Right forelimb (tissue), 1 donor: ENCODE measurements at regions not wholly inside any gene's neighbourhood (a gene's known extent, or its start where the extent isn't known, plus 50 kb on each side); places are given as distances from the start of the nearest gene placed in this dataset.

Experiments
- DNase-seq: peaks from one replicate; pipeline ENCODE4 v3.0.0-alpha.2; 2018

DNA sequence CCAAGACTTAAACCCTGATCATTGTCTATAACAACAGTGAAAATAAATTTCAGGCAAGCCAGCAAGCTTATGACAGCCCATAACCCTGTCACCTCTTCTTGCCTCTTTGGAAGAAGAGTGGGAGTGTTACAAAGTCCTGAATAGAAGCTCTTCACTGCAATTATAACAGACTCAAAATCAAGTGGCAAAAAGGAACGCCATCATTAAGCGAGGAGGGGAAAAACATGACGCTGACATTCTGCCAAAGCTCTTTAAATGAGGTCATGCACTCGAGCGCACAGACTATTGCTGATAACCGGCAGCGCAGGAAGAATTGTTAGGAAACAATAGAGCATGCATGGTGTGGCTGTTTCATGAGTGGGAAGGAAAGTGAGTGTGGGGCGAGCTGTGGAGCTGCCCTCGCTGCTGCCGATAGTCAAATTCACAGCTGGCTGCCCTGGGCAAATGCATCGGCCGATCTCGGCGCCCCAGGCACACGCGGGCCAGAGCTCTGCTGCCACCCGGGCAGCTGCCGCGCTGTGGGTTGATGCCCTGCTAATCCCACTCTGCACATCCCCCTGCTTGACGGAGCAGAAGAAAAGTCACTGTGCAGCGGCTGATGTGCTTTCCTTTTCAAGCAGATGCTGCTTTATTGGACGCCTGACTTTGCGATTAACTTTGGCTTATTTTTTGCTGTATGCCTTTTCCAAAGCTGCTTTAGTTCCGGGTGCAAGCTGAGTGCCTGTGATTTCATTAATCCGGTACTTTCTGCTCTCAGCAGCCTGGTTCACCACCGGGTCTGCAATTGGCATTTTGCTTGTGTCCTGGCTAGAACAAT, 102.4 kb upstream of the ST6GALNAC5 start:
- DNase-seq = peak; percentile 42

DNA sequence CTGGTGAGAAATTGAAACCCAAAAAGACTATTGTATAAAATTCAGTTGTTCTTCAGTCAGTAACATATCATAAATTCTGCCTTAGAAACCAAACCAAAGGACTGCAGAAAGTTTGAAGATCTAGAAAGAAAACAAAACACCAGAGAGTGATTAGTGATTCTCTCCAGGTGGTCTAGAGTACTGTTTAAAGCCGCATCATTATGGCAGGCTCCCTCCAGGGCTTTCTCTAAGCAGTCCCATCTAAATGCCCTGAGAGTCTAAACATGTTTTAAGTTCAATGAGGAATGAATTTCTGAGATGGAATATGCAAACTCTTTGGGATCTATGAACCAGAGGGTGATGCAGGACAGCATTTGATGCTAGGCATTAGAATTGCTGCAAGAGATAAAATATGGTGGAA, 100.9 kb upstream of the ST6GALNAC5 start:
- DNase-seq = no peak

DNA sequence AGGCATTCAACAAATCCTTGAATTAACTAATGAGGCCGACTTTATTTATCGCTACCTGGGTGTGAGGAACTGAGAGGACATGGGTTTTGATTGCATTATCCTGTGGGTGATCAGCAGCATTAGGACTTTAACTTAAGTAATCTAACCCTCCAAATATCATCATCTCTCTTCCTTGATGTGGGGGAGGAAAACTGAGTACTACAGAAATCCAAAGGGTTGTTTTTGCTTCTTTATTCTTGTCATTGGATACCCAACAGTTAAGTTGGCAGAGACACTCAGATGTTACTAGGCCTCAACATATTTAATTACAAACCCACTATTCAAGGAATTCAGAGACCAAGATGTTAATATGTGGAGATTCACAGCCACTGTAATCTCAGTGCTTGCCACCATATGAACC, 97.4 kb upstream of the ST6GALNAC5 start:
- no peak for DNase-seq

DNA sequence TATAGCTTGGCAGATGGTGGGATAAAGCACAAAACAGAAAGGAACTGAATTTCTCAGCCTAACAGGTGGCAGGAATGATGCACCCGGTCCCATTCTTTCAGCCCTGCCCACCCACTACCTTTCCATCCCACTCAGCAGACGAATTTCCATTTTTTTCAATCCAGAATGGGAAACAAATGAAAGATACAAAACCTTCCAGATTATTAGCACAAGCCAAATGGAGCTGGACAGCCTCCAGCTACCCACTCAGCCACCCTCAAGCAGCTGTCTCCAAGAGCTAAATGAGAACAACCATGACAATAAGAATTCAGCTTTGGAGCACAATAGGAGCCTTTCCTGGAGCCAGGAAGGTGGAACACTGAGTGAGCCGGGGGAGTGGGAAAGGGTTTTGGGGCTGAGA, 96.3 kb upstream of the ST6GALNAC5 start:
- no peak for DNase-seq

DNA sequence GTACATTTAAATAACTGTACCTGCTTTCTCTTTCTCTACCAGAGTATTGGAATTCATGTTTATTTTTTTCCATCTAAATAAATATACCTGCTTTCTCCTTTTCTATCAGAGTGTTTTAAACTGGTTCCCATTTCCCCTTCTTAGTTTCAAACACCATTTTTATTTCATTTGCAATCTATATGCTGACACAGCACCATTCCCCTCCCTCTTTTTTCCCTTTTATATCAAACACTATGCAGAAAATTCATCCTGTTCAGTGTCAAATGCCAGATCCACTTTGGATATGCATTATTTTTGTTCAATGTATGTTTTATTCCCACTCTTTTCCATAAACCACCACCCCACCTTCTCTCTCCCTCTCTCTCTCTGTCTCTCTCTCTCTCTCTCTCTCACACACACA, 85.8 kb upstream of the ST6GALNAC5 start:
- no peak for DNase-seq

DNA sequence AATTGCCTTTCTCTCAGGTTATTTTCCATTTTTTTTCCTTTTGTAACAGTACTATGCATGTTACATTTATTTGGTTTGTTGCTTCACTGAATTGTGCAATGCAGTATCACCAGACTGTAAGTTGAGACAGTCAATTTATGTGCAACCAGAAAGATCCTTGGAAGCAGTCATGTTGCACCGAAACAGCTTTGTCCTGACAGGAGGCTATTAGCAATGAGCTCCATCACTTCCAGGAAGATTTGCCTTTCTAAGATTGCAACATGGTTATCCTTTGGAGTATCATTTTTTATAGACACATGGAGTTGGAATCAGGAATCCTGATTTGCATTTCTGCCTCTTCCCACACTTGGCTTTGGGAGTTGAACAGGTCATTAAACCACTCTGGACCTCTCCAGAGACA, 84.5 kb upstream of the ST6GALNAC5 start:
- no peak for DNase-seq

DNA sequence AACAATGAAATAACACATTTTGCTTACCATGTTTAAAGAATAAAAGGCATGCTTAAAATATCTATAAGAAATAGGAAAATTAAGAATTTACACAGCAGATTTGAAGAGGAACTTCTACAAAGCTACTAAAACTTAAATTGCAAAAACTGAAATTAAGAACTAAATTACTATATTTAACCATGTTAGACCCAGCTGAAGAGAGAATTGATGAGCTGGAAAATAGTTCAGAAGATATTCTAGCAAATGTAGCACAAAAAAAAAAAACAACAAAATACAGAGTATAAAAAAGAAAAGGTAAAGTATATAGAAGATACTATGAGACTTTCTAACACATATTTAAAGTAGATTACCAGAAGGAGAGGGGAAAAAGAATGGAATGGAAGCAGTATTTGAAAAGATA, 82.8 kb upstream of the ST6GALNAC5 start:
- no peak for DNase-seq

DNA sequence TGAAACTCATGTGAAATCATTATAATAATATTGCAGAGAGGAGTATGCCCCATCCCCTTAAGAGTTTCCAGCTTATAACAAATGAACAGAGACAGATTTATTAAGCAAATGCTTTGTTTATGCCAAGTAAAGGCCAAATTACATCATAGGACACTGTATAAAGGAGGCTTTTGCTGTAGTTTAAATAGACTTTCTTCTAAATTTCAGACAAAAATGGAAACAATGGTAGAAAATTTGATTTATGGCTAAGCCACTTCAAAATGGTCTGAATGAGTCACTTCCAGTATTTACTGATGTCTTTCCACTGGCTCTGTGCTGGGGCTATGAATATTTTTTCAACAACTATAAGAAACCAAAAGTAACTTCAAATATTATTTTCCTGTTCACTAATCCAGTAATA, 81.1 kb upstream of the ST6GALNAC5 start:
- no peak for DNase-seq

DNA sequence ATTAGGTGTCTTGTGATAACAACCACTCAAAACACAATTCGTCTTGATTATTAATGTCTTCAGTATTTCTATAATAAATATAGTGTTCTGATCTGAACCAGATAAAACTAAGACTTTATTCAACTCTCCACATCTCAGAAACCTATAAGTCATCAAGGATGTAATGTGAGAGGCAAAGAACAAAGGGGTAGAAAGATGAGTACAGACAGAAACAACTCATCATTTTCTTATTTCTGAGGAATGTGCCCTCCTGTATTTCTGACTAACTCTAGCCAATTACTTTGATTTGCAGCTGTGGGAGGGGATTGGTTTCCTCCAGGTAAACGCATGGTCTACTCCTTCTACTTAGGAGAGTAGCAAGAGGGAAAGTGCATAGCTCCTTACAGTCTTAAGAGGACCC, 73.7 kb upstream of the ST6GALNAC5 start:
- DNase-seq = no peak

DNA sequence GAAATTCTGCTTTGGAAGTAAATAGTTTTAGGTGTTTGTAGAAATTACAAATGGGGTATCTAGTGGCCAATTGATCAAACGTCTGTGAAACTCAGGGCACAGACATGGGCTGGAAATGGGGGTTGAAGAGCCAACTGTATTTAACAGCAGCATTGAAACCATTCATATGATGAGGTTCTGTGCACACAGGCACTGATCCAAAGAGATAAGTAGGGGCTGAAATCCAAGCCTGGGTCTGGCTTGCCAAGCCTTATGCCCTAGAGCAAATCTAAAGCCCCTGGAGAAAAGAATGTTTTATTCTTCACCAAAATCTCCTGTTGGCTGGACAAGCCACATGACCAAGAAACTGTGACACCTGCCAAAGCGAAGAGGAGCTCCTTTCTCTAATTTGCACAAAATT, 67.6 kb upstream of the ST6GALNAC5 start:
- no peak for DNase-seq

DNA sequence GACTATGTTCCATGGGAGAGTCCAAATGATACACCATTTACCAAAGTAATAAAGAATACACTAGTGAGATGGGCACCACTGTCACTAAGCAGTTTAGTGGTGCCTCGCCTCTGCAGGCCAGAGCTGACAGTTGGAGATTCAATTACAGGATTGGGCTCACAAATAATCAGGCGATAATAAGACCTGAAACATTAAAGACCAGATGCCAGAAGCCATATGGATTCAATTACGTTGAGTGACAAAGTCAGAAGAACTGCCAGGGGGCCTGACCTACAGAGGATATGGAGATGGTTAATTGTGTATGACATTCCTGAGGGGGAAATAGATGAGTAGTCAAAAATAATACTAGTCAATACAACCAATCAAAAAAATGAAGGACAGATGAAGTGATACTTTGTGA, 65.2 kb upstream of the ST6GALNAC5 start:
- DNase-seq = no peak

DNA sequence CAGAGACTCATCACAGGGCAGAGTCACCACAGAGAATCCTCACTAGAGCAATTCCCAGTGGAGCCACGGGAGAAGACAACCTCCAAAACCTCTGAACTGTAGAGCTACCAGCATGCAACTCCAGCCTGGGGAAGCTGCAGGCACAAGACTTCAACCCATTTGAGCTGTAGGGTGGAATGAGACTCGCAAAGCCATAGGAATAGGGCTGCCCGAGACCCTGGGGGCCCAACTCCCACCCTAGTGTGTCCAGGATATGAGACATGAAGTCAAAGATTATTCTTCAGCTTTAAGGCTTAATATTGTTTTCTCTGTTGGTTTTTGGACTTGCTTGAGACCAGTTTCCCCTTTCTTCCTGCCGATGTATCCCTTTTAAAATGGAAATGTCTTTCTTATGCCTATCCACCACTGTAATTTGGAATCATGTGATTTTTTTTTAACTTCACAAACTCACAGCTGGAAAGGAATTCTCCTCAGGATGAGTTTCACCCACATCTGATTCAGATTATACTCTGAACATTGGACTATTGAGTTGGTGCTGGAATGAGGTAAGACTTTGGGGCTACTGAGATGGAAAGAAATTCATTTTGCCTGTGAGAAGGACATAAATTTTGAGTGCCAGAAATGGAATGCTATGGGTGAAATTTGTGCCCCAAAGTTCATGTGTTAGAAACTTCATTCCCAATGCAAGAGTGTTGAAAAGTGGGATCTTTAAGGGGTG, 59.6 kb upstream of the ST6GALNAC5 start:
- DNase-seq = no peak
